Iris pigment epithelial cell (primary cell): ENCODE measurements at regions not wholly inside any gene's neighbourhood (a gene's known extent, or its start where the extent isn't known, plus 50 kb on each side); places are given as distances from the start of the nearest gene placed in this dataset.
"Not testable (repeated sequence)": the region's sequence is repeated elsewhere in the genome, so short reads cannot be mapped to it uniquely, and the experiment has no call there.

Experiments used
- DNase-seq: peaks from one replicate; pipeline ENCODE4 v3.0.0-alpha.2; 2011; ENCODE audit warnings: low read depth

DNA sequence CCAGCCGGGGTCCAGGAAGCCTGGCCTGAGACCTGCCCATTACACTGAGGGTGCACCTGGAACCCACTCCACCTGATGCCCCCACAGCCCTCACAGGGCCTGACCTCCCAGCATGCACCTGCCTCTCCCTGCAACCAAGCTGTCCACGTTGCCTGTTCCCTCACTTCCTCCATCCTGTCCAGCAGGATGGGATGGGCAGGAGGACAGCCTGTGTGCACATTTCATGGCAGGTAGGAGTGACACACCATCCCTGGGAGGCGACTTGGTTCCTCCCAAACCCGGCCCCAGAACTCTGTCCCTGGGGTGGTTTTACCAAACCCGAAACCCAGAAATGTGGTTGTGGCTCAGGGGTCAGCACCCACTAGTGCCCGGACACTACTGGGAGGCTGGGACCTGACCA, 203.8 kb upstream of the ZNF519 start:
- not testable (repeated sequence) for DNase-seq

DNA sequence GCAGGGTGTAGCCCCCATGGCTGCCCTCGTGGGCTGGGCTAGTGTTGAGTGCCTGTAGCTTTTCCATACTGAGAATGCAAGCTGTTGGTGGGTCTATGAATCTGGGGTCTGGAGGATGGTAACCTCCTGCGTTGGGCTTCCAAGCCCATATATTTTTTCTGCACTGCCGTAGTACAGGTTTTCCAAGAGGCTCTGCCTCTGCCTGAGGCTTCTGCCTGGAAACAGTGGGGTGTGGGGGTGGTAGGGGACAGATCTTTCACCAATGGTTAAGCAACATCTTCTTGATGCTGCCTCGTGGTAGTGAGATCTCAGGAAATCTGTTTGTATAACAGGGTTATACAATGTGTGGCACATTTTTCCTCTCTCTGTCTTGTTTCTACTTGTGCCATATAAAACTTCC, 189.0 kb upstream of the ZNF519 start:
- not testable (repeated sequence) for DNase-seq

DNA sequence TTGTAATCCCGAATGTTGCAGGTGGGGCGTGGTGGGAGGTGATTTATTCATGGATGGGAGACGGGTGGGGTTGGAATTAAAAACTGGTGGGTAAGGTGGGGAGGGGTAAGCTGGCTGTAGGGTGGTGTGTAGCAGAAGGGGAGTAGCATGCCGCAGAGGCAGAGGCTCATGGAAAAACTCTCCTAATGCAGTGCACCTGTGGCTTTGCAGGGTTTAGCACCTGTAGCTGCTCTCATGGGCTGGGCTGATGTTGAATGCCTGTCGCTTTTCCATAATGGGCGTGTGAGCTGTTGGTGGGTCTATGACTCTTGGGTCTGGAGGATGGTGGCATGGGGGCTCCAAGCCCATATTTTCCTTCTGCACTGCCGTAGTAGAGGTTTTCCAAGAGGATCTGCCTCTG, 169.0 kb upstream of the ZNF519 start:
- DNase-seq = not testable (repeated sequence)

DNA sequence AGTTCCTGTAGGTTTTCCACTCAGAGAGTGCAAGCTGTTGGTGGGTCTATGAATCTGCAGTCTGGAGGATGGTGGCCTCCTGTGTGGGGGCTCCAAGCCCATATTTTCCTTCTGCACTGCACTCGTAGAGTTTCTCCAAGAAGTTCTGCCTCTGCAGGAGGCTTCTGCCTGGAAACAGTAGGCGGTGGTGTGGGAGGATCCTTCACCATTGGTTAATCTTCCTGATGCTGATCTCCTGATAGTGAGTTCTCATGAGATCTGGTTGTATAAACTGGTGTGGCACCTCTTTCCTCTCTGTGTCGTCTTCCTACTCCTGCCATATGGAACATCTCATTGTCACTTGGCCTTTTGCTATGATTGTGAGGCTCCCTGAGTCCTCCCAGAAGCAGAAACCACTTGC, 162.8 kb upstream of the ZNF519 start:
- DNase-seq = not testable (repeated sequence)

DNA sequence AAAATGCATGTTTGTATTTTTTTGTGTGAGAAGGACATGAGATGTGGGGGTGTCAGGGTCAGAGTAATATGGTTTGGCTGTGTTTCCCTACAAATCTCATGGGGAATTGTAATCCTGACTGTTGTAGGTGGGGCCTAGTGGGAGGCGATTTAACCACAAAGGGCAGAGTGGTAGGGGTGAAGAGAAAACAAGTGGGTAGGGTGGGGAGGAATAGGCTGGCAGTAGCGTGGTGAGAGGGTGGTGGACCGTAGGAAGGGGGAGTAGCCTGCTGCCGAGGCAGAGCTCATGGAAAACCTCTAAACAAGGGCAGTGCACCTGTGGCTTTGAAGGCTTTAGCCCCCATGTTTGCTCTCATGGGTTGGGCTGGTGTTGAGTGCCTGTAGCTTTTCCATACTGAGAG, 152.8 kb upstream of the ZNF519 start:
- no peak for DNase-seq

DNA sequence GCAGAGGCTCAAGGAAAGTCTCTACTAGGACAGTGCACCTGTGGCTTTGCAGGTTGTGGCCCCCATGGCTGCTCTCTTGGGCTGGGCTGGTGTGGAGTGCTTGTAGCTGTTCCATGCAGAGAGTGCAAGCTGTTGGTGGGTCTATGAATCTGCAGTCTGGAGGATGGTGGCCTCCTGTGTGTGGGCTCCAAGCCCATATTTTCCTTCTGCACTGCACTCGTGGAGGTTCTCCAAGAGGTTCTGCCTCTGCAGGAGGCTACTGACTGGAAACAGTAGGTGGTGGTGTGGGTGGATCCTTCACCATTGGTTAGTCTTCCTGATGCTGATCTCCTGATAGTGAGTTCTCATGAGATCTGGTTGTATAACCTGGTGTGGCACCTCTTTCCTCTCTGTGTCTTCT, 143.2 kb upstream of the ZNF519 start:
- DNase-seq = not testable (repeated sequence)

DNA sequence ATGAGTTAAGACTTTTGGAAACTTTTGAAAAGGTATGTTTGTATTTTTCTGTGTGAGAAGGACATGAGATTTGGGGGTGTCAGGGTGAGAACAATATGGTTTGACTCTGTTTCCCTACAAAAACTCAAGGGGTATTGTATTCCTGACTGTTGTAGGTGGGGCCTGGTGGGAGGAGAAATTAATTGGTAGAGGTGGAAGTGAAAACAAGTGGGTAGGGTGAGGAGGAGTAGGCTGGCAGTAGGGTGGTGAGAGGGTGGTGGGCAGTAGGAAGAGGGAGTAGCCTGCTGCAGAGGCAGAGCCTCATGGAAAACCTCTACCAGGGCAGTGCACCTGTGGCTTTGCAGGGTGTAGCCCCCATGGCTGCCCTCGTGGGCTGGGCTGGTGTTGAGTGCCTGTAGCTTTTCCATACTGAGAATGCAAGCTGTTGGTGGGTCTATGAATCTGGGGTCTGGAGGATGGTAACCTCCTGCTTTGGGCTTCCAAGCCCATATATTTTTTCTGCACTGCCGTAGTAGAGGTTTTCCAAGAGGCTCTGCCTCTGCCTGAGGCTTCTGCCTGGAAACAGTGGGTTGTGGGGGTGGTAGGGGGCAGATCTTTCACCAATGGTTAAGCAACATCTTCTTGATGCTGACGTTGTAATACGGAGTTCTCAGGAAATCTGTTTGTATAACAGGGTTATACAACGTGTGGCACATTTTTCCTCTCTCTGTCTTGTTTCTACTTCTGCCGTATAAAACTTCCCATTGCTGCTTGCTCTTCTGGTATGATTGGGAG, 133.6 kb upstream of the ZNF519 start:
- not testable (repeated sequence) for DNase-seq

DNA sequence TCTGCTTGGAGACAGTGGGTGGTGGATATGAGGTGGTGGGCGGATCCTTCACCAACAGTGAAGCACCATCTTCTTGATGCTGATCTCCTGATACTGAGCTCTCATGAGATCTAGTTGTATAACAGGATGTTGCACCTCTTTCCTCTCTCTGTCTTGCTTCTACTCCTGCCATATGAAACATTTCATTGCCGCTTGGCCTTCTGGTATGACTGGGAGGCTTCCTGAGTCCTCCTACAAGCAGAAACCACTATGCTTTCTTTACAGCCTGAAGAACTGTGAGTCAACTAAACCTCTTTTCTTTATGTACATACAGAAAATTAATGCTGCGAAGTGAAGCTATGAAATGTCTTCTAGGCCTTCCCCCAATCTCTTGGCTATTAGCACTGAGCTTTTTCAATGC, 130.6 kb upstream of the ZNF519 start:
- not testable (repeated sequence) for DNase-seq

DNA sequence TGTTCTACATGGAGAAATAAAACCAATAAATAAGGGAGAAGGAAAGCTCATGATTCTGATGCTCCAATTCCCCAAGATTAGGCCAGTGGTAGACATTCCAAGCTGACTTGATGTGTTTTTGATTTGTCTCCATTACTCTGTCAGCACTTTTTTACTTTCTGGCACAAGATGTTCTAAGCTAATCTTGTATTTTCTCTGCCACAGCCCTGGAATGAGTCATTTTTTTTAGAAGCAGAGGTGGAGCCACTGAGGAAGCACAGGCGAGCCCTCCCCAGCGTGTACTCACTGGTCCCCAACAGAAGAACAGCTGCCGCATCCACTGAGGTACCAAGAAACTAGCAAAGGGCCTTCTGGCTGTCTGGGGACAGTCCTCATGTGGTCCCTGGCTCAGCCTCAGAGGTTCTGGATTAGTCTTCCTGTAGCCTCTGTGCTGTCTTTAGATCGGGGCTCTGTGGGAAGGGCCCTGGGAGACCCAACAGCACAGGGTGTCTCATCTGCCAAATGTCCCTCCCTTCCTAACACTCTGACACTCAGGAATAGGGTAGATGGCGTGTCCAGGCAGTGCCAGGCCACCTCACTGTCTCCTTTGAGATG, 117.9 kb upstream of the ZNF519 start:
- DNase-seq = not testable (repeated sequence)

DNA sequence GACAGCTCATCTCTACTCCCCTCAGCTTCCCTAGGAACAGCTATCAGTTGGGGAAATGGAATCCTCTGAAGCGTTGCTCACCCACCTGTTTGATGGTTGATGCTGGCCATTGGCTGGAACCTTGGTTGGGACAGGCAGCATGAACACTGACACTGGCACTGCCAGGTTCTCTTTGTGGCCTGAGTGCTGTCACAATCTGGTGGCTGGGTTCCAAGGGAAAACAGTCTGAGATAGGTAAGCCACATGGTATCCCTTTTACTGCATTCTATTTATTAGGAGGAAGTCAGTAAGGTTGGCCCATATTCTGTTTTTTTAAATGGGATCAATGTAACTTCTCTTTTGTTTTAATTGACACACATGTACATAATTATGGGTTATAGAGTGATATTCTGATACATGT, 107.0 kb upstream of the ZNF519 start:
- not testable (repeated sequence) for DNase-seq

DNA sequence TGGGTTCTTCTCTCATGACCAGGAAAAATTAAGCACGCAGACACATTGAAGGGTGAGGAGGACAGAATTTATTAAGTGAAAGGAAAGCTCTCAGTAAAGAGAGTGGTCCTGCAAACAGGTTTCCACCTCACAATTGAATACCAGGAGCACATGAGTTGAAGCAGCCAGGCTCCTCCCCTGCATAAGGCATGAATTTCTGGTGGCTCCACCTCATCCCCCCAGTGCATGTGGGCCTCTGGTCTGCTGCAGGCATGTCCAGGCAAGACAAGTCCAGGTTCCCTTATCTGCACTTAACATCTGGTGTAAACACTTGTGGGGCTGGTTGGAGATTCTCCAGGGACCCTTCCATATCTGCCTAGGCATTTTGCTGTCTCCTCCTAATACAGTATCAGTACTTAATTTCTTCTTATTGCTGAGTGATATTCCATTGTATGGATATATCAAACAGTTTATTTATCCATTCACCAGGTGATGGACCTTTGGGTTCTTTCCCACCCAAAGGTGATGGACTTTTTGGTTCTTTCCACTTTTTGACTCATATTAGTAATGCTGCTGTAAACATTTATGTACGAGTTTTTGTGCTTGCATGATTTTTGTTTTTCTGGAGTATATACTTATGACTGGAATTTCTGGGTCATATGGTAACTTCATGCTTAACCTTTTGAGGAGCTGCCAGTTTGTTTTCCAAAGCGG, 104.3 kb upstream of the ZNF519 start:
- DNase-seq = not testable (repeated sequence)

DNA sequence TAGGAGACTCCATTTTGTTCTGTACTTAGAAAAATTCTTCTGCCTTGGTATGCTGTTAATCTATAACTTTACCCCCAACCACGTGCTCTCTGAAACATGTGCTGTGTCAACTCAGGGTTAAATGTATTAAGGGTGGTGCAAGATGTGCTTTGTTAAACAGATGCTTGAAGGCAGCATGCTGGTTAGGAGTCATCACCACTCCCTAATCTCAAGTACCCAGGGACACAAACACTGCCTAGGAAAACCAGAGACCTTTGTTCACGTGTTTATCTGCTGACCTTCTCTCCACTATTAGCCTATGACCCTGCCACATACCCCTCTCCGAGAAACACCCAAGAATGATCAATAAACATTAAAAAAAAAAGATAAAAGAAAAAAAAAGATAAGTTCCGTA, 93.0 kb upstream of the ZNF519 start:
- DNase-seq = not testable (repeated sequence)

DNA sequence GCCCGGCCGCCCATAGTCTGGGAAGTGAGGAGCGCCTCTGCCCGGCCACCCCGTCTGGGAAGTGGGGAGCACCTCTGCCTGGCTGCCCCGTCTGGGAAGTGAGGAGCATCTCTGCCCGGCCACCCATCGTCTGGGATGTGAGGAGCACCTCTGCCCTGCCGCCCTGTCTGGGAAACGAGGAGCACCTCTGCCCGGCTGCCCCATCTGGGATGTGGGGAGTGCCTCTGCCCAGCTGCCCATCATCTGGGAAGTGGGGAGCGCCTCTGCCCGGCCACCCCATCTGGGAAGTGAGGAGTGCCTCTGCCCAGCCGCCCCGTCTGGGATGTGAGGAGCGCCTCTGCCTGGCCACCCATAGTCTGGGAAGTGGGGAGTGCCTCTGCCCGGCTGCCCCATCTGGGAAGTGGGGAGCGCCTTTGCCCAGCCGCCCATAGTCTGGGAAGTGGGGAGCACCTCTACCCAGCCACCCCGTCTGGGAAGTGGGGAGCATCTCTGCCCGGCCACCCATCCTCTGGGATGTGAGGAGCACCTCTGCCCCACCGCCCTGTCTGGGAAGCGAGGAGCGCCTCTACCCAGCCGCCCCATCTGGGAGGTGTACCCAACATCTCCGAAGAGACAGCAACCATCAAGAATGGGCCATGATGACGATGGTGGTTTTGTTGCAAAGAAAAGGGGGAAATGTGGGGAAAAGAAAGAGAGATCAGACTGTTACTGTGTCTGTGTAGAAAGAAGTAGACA, 92.5 kb upstream of the ZNF519 start:
- not testable (repeated sequence) for DNase-seq

DNA sequence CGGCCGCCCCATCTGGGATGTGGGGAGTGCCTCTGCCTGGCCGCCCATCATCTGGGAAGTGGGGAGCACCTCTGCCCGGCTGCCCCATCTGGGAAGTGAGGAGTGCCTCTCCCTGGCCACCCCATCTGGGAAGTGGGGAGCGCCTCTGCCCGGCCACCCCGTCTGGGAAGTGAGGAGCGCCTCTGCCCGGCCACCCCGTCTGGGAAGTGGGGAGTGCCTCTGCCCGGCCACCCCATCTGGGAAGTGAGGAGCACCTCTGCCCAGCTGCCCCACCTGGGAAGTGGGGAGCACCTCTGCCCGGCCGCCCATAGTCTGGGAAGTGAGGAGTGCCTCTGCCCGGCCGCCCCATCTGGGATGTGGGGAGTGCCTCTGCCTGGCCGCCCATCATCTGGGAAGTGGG, 91.7 kb upstream of the ZNF519 start:
- DNase-seq = not testable (repeated sequence)

DNA sequence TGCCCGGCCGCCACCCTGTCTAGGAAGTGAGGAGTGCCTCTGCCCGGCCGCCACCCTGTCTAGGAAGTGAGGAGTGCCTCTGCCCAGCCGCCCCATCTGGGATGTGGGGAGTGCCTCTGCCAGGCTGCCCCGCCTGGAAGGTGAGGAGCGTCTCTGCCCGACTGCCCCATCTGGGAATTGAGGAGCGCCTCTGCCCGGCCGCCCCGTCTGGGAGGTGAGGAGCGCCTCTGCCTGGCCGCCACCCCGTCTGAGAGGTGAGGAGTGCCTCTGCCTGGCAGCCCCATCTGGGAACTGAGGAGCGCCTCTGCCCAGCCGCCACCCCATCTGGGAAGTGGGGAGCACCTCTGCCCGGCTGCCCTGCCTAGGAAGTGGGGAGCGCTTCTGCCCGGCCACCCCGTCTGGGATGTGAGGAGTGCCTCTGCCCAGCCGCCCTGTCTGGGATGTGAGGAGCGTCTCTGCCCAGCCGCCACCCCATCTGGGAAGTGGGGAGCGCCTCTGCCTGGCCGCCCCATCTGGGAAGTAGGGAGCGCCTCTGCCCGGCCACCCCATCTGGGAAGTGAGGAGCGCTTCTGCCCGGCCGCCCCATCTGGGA, 91.1 kb upstream of the ZNF519 start:
- DNase-seq = not testable (repeated sequence)

DNA sequence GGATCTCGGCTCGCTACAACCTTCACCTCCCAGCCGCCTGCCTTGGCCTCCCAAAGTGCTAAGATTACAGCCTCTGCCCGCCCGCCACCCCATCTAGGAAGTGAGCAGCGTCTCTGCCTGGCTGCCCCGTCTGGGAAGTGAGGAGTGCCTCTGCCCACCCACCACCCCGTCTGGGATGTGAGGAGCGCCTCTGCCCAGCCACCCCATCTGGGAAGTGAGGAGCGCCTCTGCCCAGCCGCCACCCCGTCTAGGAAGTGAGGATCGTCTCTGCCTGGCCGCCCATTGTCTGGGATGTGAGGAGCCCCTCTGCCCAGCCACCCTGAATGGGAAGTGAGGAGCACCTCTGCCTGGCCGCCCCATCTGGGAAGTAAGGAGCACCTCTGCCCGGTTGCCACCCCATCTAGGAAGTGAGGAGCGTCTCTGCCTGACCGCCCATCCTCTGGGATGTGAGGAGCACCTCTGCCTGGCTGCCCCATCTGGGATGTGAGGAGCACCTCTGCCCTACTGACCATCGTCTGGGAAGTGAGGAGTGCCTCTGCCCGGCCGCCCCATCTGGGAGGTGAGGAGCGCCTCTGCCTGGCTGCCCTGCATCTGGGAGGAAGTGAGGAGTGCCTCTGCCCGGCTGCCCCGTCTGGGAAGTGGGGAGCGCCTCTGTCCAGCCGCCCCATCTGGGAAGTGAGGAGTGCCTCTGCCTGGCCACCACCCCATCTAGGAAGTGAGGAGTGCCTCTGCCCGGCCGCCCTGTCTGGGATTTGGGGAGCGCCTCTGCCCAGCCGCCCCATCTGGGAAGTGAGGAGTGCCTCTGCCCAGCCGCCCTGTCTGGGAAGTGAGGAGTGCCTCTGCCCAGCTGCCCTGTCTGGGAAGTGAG, 90.4 kb upstream of the ZNF519 start:
- not testable (repeated sequence) for DNase-seq

DNA sequence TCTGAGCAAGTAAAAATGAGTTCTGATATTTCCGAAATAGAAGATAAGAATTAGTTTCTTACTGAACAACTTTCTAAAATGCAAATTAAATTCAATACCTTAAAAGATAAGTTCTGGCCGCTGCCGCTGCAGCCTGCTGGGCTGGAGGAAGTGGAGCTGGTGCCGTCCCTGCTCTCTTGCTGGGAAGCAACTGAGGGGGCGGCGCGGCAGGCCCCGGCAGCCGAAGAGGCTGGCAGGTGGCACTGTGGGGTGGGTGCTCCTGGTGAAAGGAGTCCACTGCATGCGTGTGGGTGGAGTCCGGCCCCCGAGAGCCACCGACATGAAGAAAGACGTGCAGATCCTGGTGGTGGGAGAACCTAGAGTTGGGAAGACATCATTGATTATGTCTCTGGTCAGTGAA, 89.5 kb upstream of the ZNF519 start:
- DNase-seq = no peak

DNA sequence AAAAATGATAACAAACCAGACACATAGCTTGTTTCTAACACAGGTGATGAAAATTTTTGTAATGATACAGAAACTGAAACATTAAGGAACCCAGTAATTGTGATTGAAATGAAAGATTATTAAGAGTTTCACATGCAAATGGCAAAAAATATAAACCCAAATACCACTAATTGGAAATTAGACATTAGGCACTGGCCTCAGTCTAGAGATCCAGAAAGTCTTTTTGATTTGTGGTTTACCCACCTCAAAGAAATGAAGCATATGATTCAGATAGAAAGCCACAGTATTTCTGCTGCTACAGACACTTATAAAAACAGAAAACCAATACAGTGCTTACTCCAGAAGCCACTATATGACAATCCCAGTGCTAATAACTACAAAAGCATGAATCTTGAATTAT, 83.7 kb upstream of the ZNF519 start:
- DNase-seq = not testable (repeated sequence)

DNA sequence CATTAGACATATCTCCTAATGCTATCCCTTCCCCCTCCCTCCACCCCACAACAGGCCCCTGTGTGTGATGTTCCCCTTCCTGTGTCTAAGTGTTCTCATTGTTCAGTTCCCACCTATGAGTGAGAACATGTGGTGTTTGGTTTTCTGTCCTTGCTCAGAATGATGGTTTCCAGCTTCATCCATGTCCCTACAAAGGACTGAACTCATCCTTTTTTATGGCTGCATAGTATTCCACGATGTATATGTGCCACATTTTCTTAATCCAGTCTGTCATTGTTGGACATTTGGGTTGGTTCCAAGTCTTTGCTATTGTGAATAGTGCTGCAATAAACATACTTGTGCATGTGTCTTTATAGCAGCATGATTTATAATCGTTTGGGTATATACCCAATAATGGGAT, 71.2 kb upstream of the ZNF519 start:
- DNase-seq = not testable (repeated sequence)

DNA sequence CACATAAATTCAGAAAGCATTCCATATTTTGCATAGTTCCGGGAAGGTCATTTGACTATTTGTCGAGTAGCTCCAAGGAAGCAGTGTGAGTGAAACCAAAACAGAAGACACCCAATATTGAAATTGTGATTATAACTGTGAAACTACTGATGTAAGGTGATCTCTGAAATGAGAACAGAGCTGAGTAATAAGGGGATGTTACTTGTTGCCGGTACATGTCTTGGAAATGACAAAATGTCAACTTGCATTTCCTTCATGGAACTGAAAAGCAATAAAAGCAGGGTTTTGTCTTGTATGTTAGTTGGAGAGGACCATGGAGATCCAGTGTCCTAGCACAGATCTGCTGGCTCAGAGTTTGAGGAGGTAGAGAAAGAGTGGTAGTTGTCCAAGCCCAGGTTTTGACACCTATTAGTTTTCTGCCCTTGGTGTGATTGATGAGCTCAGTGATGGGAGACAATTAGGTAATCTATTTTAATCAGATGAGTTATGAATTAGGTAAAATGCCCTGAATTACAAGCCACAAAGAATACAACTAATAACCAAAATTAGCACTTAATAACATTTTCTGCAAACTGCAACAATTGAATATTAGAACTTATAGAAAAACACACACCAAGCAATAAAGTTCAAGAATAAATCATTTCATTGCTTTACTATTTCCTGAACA, 58.7 kb upstream of the ZNF519 start:
- DNase-seq = not testable (repeated sequence)
